GM19238 (cell line): ENCODE measurements at regions not wholly inside any gene's neighbourhood (a gene's known extent, or its start where the extent isn't known, plus 50 kb on each side); places are given as distances from the start of the nearest gene placed in this dataset.

Experiments used
- DNase-seq: peaks from one replicate; pipeline ENCODE4 v3.0.0; 2011; ENCODE audit warnings: low spot score; ENCODE audit not compliant: insufficient read length

DNA sequence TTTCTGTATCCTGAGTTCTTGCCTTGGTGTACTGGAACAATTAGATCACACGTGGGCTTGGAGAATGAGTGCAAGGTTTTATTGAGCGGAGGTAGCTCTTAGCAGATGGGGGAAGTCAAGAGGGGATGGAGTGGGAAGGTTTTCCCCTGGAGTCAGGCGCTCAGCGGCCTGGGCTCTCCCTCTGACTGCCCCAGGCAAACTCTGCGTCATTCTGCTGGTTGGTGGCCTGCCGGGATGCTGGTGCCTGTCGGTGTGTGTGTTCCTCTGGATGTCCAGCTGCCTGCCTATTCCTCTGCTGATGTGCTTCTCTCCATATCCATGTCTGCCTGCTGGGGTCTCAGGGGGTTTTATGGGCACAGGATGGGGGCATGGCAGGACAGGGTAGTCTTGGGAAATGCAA is 111.0 kb downstream of the TRIB2 start:
- no peak for DNase-seq

DNA sequence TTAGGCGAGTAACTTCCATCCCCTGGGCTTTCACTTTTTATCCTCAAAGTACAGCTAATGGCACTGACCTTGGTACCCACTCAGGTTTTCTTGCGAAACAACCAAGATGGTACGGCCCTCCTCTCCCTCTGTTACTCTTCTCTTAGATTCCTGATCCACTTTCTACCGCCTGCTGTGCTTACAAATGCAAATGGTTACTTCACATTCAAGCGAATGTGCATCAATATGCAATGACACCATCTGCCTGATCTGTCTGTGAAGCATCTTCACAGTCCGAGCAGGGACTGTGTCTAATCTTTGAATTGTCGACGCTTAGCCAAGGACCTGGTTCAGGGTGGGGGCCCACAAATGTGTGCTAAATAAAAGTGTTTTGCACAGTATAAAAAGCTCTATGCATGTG is 112.2 kb downstream of the TRIB2 start:
- DNase-seq, result no peak

DNA sequence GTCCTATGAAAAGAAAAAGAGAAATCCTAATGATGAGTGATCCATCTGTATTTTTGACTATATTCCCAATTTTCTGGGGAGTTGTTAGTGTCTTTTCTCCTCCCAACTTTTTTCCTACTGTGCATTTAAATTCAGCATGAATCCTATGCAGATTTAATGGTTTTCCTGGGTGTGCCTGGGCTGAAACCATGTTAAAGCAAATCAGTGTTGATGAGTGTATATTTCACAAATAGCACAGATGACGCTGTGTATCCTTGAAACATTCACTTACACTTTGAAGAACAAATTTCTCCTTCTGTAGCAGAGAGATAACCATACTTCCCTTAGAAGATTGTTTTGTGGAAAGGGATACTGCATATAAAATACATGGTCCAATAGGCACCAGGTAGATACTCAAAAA is 114.3 kb downstream of the TRIB2 start:
- no peak for DNase-seq

DNA sequence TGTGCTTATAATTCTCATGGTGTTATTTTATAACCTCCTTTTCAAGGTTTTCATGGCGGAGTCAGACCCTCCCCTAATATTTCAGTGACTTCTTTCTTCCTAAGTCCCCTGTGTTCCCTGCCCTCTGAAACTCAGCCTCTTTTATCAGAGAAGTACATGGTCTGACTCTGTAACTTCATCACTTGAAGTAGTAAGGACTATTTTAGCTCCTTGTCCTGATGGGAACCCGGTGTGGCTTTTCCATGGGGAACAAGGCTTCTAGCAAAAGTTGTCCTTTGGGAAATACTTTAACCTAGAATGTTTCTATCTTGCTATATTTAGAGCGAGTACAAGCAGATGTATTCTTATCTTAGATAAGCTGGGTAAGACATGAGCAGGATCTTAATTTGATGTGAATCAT is 117.5 kb downstream of the TRIB2 start:
- DNase-seq, result no peak

DNA sequence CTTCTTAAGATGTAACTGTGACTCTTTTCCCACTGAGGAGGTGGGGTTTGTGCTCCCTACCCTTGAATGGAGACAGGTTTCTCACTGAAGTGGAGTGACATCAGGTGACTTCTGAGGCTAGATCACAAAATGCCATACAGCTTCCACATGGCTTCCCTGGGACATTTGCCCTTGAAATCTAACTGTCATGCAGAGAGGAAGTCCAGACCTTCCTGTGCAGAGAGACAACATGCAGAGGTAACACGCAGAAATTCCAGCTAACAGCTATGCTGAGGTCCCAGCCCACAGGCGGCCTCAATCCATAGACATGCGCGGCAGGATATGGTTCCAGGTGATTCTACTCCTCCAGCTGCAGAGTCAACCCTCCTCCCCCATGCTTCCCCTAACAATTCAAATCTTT is 119.0 kb downstream of the TRIB2 start:
- DNase-seq, result no peak

DNA sequence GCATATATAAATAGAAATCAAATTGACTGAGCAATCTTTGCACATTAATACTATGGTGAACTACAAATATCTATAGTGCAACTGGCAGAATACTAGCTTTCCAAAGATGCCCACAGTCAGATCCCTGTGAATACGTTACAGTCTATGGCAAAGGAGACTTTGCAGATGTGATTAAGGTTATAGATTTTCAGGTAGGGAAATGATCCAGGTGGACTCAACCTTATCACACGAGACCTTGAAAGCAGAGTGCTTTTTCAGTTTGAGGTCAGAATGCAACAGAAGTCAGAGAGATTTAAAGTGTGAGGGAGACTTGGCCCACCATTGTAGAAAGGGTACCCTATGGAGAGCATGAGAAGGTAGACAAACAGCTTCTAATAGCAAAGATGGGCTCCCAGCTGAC is 122.6 kb downstream of the TRIB2 start:
- no peak for DNase-seq

DNA sequence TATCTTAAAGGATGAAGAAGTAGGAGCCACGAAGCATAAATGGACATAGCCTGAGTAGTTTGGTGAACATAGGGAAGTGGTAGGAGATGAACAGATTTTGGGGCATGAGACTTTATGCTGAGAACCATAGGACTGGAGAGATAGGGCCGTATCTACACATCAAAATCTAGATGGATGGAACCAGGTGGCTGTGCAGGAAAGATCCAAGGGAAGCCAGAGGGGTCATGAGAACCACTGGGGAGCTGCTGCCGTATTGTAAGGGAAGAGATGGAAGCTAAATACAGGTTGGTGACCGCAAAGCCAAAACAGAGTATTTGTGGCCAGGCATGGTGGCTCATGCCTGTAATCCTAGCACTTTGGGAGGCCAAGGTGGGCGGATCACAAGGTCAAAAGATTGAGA is 124.3 kb downstream of the TRIB2 start:
- DNase-seq, result no peak

DNA sequence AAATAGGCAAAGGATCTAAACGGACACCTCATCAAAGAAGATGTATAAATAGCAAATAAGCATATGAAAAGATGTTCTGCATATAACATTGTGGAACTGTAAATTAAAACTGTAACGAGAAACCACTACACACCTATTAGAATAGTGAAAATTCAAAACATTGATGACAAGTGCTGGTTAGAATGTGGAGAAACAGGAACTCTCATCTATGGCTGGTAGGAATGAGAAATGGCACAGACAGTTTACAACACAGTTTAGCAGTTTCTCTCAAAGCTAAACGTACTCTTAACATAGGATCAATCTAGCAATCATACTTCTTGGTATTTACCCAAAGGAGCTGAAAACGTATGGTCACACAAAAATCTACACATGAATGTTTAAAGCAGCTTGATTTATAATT is 126.2 kb downstream of the TRIB2 start:
- no peak for DNase-seq

DNA sequence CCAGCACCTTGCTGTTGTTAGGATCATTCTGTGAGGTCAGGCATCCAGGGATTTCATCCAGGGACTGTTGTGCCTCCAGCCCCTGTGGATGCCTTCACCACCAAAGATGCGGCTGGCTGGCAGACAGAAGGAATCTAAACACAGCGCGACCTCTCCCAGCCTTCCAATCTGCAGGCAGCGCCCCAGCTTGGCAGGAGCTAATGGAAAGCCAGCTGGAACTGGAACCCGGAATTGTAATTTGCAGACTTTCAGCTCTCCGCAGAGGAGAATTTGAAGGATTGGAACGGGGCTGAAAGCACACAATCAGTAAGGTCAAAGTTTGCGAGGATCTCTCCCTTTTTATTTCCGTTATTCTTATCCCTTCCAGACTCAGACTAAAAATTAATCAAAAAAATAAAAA is 127.8 kb downstream of the TRIB2 start:
- DNase-seq, result no peak

DNA sequence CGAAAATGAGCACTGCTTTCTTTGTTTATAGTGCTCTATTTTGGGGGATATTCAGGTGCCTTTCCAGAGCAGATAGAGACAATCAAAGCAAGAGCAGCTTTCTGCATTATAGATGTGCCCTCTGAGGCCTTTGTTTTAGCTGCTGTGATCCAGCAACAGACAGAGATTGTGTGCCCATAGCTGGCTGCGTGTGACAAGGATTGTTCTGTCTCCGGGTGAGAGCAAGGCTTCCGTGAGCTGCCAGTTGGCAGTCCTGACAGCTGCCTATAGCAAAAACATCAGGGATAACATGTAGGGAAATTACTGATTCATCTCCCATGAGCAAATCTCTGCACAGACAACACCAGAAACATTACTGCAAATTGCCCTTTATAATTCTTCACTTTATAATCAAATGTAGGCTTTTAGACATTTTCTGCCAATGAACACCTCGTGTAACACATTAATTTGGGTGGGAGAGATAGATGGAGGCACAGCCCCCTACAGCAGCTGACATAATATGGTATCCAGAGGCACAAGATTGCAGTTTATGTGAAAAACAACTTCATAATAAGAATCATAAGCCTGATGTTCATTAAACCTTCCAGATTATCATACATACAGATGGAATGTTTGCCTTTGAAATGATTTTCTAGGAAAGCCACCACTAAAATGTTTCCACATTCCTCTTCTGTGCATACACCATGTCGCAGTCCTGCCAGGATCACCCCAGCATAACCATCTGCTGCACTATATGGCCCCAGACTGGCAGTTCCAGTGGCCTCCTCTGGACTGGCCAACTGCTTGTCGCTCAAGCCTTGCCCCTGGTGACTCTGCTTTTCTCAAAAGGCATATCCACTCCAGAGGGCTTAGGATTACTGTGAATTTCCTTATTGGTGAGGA is 131.2 kb downstream of the TRIB2 start:
- DNase-seq, result no peak

DNA sequence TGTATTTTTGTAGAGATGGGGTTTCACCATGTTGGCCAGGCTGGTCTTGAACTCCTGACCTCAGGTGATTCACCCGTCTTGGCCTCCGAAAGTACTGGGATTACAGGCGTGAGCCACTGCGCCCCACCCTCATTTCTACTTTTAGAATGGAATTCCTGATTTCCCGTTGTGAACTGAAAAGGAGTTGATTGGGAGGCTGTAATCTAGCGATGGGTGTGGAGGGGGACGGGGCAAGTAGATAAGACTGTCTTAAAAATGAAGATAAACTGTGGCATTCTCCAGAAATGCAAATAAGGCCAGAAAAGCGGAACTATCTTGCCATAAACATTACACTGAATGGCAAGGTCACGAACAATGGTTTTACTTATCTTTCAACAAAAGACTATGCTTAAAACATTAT is 135.4 kb downstream of the TRIB2 start:
- no peak for DNase-seq

DNA sequence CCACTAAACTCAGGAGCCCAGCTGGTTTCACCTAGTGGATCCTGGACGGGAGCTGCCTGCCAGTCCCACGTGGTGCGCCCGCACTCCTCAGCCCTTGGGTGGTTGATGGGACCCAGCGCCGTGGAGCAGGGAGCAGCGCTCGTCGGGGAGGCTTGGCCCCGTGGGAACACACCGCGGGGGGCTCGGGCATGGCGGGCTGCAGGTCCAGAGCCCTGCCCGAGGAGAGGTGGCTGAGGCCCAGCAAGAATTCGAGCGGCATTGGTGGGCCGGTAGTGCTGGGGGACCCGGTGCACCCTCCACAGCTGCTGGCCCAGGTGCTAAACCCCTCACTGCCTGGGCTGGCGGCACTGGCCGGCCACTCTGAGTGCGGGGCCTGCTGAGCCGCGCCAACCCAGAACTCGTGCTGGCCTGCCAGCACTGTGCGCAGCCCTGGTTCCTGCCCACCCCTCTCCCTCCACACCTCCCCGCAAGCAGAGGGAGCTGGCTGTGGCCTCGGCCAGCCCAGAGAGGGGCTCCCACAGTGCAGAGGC is 137.3 kb downstream of the TRIB2 start:
- no peak for DNase-seq

DNA sequence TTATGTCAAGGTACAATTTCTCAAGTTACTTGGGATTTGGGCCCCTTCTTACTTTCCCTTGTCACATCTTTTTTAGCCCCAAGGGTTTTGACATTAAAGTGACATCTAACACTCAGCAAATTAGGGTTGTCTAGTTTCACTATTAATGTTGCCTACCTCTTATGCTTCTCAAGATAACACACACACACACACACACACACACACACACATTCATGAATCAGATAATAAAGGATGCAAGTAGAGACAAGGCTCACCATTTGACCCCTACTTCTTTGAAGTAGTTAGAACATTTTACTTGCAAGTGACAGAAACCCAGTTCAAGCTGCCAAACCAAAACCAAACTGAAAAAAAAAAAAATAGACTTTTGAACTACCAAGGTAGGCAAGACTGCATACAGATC is 138.8 kb downstream of the TRIB2 start:
- DNase-seq, result no peak

DNA sequence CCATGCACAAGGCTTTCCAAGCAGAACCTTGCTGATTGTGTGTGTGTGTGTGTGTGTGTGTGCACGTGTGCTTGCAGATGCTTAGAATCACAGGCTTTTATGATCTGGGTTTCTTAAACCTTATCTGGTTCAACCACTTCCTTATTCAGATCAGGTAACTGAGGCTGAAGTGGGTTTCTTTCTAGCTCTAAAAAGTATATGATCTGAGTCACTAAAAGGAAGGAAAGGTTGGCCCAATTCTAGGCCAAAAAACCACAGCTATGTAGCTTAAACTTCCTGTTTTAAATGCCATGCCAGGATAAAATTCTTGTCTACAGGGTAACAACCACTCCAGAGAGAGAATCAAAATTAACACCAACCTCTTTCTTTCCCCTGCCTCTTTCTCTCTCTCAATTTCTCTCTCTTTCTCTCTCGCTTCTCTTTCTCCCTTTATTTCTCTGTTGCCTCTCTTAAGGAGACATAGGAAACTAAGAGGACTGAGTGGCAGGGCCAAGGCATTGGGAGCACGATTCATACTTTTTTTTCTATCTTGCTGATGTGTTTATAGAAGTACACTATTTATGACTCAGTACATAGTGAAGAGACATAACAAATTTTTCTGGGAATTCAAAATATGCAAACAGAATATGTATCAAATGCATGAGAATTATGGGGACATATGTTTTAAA is 140.3 kb downstream of the TRIB2 start:
- DNase-seq, result no peak

DNA sequence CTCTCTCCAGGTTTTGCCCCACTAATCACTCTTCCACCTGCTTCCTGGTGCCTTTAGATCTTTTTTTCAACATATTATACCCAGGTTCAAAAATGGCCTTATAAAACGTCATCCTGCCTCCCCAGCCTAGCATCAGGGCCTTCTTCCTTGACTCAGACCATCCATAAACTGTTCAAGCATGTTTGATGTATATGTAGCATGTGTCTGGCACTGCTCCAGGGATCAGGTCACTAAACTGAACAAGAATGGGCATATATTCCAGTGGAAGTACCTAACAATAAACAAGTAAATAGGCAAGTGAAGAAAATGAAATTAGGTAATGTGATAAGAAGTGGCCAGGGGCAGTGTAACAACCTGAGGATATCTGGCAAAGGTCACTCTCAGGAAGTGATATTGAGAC is 141.2 kb downstream of the TRIB2 start:
- no peak for DNase-seq

DNA sequence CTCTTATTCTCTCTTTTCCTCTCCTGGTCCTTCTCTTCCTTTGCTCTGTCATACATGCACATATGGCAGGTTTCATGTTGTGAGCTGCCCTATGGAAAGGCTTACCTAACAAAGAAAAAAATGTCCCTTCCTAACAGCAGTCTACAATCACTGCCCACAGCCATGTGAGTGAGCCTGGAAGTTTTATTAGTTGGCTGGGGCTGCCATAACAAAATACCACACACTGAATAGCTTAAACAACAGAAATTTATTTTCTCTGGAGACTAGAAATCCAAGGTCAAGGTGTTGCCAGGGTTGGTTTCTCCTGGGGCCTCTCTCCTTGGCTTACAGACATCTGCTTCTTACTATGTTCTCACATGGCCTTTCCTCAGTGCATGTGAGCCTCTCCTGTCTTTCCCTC is 142.1 kb downstream of the TRIB2 start:
- DNase-seq, result no peak

DNA sequence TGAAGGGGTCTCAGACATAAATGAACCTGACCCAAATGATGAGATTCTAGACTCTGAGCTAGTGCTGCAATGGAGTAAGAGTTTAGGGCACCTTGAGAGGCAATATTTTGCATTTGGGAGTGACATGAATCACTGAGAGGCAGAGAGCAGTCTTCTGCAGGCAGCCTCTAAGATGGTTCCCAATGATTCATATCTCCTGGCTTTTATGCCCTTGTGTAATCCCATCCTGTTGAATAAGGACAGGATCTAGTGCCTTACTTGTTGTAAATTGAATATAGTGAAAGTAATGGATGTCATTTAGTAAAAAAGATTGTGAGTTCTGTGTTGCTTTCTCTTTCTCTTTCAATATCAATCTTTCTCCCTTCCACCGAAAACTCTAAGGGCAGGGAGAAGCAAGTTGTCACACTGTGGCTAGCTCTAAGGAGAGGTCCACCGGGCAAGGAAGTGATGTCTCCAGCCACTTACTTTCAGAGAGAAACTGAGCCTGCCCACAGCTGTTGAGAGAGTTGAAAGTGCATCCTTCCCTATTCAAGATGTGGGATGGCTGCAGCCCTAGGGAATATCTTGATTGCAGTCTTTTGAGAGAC is 144.7 kb downstream of the TRIB2 start:
- DNase-seq, result no peak

DNA sequence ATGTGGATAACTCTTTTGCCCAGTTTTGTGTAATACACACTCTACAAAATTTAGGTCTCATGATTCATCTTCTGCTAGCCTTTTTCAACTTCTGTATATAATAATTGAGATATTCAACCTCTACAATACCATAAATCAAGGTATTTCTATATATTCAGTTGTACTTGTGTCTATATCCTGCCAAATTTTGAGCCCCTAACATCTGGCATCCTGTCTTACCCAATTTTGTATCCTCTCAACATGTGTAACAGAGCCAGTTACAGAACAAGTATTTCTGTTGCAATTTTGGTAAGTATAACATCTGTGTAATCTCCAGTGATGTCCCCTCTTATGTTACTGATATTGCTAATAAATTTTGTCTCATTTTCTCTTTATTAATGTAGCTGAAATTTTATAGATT is 145.8 kb downstream of the TRIB2 start:
- DNase-seq, result no peak

DNA sequence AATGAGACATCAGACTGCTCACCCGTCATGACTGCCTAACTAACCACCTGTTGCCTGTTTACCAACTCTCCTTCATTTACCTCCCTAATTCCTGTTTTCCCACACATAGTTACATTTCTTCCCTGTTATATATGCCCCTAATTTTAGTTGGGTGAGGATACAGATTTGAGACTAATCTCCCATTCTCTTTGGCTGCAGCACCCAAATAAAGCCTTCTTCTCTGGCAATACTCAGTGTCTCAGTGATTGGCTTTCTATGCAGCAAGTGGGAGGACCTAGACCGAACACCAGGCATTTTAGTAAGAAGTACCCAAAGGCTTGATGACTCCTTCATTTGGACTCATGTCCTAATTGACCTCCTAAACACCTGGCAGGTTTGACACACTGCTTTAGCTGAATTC is 147.2 kb downstream of the TRIB2 start:
- DNase-seq, result no peak

DNA sequence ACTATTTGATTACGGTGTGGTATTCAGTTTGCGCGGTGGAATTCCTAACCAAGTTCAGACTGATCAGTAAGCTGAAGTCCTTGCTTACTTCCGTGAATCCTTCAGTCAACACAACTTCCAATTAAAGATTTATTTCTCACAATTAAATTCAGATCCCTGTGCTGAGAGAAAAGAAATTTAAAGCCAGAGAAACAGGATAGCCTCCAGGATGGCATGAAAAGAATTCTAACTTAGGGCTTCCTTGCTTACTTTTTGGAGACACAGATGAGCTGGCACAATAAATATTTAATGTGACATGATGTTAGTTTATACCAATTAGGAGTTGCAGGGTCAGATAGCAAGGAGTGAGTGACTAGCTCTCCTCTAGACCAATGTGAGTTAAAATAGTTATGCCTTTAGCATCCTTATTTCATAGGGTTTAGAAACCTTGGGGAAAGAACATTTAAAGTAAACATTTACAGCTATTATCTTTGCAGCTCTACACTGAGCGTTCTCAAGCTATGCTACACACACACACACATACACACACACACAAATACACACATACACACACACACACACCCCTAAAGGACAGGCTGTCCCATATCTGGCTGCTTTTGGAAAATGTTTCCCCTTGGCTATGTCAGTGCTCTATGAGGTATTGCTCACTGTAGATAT is 151.0 kb downstream of the TRIB2 start:
- DNase-seq, result no peak

DNA sequence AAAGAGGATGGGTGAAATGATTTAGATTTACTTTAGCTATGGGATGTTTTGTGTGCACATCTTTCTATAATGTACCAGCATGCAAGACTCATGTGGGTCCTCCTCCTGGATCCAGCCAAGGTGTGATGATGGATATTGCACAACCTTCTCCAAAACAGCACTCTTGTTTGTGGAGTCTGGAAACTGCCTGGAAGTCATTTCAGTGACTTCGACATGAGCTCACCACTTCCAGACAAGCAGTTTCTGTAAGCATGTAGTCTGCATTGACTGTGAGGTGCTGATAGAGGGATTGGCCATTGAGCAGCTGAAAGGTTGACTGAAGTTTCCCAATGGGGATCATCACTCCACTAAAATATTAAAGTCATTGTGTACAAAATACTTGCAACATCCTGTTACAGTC is 154.0 kb downstream of the TRIB2 start:
- DNase-seq, result no peak
